GM18909 (cell line): ENCODE measurements at regions not wholly inside any gene's neighbourhood (a gene's known extent, or its start where the extent isn't known, plus 50 kb on each side); places are given as distances from the start of the nearest gene placed in this dataset.
A peak's percentile ranks its signal among the peaks of the same experiment; 100 is the strongest.

ENCODE experiments used
- ATAC-seq: cut with Tn5 transposase; IDR thresholded peaks from one replicate; pipeline ENCODE4 v1.9.1; 2021; ENCODE audit warnings: mild to moderate bottlenecking; ENCODE audit not compliant: unreplicated experiment, poor library complexity

DNA sequence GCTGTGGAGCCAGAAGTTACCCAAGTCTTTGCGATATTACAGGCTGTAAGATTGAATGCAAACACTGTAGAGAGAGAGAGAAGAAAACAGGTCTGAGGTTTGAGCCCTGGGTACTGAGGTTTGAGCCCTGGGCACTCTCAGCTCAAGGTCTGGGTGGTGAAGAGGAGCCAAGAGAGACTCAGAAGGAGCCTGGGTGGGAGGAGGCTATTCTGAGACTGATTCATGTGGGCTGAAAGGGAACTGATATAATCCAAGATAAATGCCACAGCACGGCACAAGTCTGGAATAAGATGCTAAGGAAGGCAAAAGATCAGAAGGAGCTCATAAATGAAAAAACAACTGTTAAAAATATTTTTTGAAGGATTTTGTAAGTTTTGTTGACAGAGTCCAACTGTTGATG, 407.6 kb upstream of the HS6ST1 start:
- no peak for ATAC-seq

DNA sequence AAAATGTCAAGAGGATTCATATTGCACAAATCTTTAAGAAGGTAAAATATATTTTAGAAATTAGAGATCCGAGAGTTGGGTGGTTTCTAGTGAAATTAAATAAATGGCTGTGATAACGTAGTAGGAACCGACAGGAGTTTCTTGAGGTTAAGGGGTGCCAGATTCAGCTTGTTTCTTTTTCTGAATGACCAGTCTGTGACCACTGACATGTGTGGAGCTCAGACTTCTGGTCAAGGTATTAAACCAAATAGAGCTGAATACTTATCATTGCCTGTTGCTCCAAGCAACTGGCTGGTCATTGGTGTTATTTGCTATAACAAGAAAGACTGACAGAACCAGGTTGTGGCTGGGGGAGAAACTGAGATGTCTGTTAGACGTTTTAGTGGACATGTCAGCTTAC, 408.2 kb upstream of the HS6ST1 start:
- ATAC-seq = peak; percentile 60

DNA sequence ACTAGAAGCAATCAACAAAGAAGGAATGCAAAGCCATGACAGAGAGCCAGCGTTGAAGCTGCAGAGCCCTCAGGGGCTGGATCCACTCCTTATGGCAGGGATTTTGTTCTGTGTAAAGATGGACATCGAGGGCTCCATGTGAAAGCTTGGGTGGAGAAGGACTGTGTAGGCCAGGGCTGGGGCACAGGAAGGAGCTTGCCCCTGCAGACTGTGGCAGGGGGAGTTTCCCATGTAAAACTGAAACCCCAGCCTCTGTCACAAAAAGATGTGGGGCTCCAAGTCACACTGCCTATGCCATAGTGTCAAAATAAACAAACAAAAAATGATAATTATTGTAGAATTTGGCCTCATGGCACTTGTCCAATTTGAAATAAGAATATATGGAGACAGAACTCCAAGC, 408.7 kb upstream of the HS6ST1 start:
- ATAC-seq = peak; percentile 83

- ATAC-seq = peak; percentile 50
Measured at GRCh38 chr2:128727914-128728313, 409.2 kb upstream of the HS6ST1 start.

DNA sequence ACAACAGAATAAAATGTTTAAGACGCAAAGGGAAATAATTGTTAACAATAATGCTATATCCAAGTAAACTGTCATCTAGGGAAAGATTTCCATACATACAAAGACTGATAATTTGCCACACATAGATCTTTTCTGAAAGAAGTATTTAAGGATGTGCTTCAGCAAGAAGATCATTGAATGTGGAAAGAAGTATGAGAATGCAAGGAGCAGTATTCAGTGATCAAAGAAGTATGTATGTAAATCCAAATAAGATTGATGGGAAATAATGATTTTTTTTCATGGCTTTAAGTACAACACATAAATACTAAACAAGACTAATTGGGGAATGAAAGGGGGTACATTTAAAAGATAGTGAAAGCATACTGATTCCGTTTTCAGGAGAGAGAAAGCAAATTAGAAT, 410.4 kb upstream of the HS6ST1 start:
- no peak for ATAC-seq

GRCh38 chr2:128731994-128732650, 413.5 kb upstream of the HS6ST1 start:
- no peak for ATAC-seq

DNA sequence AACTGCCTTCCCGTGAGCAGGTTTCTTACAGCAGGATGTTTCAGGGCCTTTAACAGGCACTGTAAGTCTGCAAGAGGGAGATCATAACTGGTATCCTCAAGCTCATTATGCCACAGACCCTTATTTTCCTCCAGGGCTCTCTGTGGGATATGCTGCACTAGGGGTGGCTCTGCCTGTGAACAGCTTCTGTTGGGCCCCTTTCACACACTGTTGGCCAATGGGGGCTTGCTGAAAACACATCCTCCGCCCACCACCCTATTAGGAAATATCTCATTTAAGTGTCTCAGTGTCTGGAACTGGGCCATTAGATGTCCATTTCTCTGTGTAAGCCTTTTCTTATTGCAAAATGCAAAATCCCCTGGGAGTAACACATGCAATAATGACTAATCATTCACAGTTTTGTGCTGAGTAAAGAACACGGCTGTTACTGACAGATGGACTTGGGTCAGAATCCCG, 414.3 kb upstream of the HS6ST1 start:
- peak; percentile 43 for ATAC-seq

DNA sequence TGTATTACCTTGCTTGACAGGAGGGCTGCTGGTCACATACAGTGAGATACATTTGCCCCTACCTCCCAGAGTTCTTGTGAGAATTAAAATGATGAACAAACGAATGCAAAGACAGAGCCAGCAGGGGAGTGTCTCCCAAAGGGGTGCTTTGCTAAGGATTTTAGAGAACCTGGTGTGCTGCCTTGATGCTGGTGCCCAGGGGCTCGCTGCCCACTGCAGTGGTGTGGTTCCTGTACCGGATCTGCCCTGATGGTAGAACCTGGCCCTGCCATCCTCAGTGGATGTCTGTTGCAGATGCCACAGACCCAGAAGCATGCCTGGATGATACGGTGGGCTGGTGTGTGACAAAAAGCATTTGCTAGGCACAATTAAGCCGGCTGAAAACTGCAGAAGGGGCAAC, 414.8 kb upstream of the HS6ST1 start:
- no peak for ATAC-seq

DNA sequence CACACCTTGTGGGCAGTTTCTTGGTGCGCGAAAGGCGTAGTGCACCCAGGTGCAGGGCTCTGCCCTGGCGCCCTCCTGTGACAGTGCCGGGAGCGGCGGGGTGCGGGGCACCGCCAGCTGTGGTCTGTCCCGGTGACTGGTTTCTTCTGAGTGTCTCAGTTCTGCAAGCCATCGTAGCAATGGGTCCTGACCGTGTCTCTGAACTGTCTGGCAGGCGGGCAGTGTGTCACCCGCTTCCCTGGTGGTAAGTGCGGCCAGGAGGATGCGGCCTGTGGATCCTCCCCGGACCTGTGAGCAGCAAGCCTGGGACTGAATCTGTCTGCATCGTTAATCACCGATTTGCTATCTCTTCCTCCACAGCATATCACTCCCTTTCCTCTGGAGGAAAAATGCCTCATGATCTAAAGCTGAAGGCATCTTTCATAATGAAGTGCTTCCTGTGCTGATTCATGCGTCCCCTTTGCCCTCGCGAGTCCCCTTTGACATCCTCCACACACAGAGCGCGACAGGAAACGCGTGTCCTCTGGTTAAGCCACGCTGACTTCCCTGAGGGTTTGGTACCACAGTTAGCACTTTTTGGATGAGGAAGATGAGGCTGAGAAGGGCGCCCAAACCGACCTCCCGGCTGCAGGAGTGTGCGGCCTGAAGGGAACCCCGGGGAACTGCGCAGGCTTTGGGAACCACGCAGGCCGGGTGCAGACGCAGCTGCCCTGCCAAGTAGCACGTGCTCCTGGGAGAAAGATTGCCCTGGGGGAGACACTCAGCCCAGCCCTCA, 416.0 kb upstream of the HS6ST1 start:
- ATAC-seq = peak; percentile 54

GRCh38 chr2:128735296-128735960, 416.8 kb upstream of the HS6ST1 start:
- ATAC-seq = no peak

DNA sequence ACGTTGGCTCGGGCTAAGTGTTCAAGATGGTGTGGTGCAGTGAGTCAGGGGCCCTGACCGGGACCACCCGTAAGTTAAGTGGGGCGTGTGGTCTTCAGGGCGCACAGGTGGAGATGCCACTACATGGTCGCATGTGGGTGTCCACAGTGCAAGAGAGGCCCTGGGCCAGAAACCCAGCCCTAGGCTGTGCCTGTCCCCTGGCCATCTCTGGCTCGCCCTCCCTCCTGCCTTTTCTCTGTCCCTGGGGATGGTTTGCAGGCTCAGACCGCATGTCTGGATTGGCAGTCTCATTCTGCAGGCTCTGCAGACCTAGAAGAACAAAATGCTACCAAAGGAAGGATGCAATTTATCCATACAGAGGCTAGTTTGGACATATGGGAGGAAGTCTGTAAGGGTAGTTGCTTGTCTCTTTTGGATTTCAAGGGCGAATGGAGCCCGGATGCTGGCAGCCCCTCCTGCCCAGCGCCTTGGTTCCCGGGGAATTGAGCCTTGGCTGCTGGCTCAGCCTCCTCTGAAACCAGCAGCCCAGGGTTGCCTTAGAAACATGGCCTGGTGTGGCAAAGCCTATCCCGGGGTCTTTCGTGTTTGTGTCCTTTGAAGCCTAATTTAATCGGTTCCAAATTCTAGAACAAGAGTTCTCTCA, 417.5 kb upstream of the HS6ST1 start:
- no peak for ATAC-seq

DNA sequence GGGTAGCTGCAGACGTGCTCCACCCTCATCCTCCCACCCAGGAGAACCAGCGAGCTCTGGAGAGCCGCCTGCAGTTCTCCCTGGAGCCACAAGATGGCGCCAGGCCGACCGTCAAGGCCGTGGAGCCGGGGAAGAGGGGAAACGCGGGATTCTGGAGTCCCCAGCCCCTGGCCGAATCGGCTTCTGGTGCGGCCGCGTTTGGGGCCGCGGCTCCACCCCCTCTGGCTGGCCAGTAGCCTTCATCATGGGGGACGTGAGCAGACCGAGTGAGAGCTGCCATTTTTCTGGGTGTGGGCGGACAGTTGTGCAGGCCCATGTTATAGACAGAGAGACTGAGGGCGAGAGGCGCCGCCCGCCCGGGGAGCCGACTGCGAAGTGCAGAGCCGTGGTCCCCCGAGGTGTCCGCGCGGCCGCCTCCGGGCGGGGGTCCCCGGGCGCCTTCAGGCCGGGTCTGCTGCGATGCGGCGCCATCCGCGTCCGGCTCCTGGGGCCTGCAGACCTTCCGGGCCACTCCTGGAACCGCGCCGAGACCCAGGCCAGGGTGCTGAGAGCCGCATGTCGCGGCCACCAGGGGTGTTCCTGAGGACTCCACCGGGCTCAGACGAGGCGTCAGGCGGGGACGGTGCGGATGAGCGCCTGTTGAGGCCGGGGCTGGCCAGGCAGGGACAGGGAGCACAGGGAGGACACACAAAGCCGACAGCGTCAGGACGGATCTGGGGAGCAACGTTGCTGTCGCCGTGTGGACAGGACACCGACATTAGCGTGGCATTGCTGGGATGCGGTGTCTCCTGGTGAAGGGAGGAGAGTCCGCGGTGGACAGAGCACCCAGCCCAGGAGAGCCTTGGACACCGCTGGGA, 418.2 kb upstream of the HS6ST1 start:
- ATAC-seq = peak; percentile 54

GRCh38 chr2:128737546-128737826, 418.8 kb upstream of the HS6ST1 start:
- ATAC-seq = no peak

DNA sequence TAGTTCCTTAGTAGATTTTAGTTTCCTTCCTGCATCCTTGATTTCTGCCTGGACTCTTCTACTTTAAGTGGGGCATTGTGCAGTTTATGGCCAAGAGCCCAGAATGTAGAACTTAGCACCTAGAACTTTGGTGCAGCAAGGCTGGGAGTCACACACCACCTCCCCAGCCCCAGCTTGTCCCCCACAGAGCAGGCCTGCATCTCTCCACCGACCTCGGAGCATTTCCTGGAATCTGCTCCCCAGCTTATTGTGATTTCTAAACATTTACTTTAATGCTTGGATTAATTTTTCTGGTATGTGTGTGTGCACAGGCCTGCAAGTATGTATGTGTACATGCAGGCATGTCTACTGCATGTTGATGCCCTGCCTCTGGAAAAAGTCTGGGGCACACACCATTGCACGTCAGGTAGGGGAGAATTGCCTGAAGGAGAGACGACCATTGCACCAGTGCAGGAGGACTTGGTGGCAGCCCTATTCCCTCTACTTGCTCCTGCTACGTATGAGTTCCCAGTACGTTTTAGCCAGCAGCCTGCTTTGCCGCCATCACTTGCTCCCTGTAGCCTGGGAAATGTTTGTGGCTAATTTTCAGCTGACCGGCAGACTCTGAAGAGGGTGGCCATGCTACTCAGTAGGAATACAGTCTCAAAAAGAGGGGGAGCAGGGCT, 419.9 kb upstream of the HS6ST1 start:
- no peak for ATAC-seq

DNA sequence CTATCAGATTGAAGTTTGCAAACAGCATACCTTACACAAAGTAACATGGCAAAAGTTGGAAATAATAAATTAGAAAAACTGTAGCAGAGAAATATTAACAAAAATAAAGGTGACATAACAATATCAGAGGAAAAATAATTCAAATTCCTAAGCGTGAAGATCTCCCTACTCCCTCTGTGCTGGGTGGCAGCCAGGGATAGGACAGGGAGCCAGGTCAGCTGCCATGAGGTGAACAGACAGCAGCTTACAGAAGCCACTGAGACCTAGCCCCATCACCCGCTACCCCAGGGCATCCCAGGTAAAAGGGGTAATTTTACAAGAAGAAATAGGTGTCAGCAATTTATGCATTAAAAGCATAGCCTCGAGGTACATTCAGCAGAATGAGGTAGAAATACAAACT, 423.8 kb upstream of the HS6ST1 start:
- ATAC-seq = no peak

DNA sequence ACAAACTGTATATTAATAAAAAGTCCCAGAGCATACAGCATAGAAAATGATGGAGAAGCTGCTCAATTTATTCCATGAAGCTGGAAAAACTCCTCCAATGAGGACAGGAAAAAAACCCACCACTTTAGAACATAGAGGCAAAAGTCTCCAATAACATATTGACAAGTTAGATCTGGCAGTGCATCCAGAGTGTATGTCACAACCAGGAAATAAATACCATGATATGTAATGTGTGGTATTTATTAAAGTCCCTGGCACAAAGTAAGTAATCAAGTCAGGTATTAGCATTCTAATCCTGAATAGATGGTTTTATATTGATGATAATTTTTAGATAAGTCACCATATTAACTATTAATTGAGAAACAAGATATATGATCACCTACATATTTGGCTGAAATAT, 427.3 kb upstream of the HS6ST1 start:
- no peak for ATAC-seq

DNA sequence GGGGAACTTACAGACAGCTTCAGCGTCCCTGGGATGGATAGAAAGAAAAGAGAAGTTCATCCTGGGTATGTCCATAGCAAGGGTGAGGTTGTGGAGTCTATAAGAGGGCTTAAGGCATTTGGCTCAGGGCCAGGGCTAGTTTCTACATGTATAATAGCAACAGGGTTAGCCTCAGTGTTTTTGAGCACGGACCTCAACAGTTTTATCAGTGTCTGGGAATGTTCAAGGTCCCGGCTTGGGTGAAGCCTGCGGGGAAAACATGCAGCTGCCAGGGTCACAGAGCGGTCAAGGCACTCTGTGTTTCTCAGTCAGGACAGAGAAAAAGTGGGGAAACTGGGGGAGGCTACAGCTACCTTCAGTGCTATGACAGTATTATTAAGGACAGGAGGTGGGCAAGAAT, 427.7 kb upstream of the HS6ST1 start:
- ATAC-seq = no peak

GRCh38 chr2:128748336-128748735, 429.7 kb upstream of the HS6ST1 start:
- ATAC-seq = no peak

- ATAC-seq = no peak
Measured at GRCh38 chr2:128748835-128749605, 430.4 kb upstream of the HS6ST1 start.
